SK-N-SH (cell line): ENCODE measurements at regions not wholly inside any gene's neighbourhood (a gene's known extent, or its start where the extent isn't known, plus 50 kb on each side); places are given as distances from the start of the nearest gene placed in this dataset.

Source experiments
- CTCF ChIA-PET: fragments of 300-600, 350-600 bp; formaldehyde crosslinking; extraction: SDS; loops from one replicate; lab custom pipeline; 2021; lab: Yijun Ruan, JAX
- POLR2A ChIA-PET: fragments of 350-600 bp; sonication (Branson Sonifier 250); formaldehyde crosslinking; extraction: SDS; loops from one replicate; lab custom pipeline; 2020; ENCODE audit warnings: antibody characterized with exemption, inconsistent platforms; lab: Yijun Ruan, JAX
- DNase-seq: peaks from one replicate; pipeline ENCODE4 v3.0.0; 2012
- H2AFZ ChIP-seq: fragments of 200-600 bp; sonication (generic); 2 replicates; pipeline ENCODE4 v1.8.1; 2016; ENCODE audit warnings: antibody characterized with exemption, mild to moderate bottlenecking, low read depth
- H3F3A ChIP-seq: fragments of 200-600 bp; sonication (generic); replicated peaks from 2 replicates; pipeline ENCODE3; 2016; ENCODE audit warnings: antibody characterized with exemption, mild to moderate bottlenecking; ENCODE audit not compliant: insufficient read depth
- H3K27ac ChIP-seq, 2 experiments: fragments of 200-500 bp in 1 of 2; fragments of 200-600 bp in 1 of 2; sonication (Bioruptor generic) in 1 of 2; sonication (generic), shearing (Covaris generic) in 1 of 2; 2 replicates each; pipeline versions ENCODE4 v1.5.1 to v1.6.1; 2014 to 2016; ENCODE audit warnings: low read depth in 2 of 2, inconsistent platforms in 1 of 2, low read length in 1 of 2, mild to moderate bottlenecking in 1 of 2, mixed read lengths in 1 of 2
- H3K27me3 ChIP-seq: fragments of 200-600 bp; sonication (generic), shearing (Covaris generic); 2 replicates; pipeline ENCODE4 v1.6.1; 2016; ENCODE audit warnings: mixed run types; ENCODE audit not compliant: insufficient read depth
- H3K36me3 ChIP-seq, 2 experiments: fragments of 200-500 bp in 1 of 2; fragments of 200-600 bp in 1 of 2; sonication (Bioruptor generic) in 1 of 2; sonication (generic) in 1 of 2; replicated peaks in 1 of 2; 2 replicates each; pipeline versions ENCODE3 to v1.5.1; 2014 to 2016; ENCODE audit warnings: low read length in 1 of 2, mild to moderate bottlenecking in 1 of 2; ENCODE audit not compliant: insufficient read depth in 2 of 2, control insufficient read depth in 1 of 2
- H3K4me1 ChIP-seq, 2 experiments: fragments of 200-500 bp in 1 of 2; fragments of 200-600 bp in 1 of 2; sonication (Bioruptor generic) in 1 of 2; sonication (generic), shearing (Covaris generic) in 1 of 2; 2 replicates each; pipeline versions ENCODE4 v1.5.1 to v1.6.1; 2014 to 2016; ENCODE audit warnings: low read depth in 1 of 2, low read length in 1 of 2, mixed run types in 1 of 2; ENCODE audit not compliant: insufficient read depth in 2 of 2, control insufficient read depth in 1 of 2
- H3K4me2 ChIP-seq: fragments of 200-600 bp; sonication (generic), shearing (Covaris generic); 2 replicates; pipeline ENCODE4 v1.6.1; 2017; ENCODE audit warnings: mixed run types
- H3K4me3 ChIP-seq, 2 experiments: fragments of 200-500 bp in 1 of 2; fragments of 200-600 bp in 1 of 2; sonication (Bioruptor generic) in 1 of 2; sonication (generic), shearing (Covaris generic) in 1 of 2; 2 replicates each; pipeline versions ENCODE4 v1.5.1 to v1.8.1; 2014 to 2016; ENCODE audit warnings: low read depth in 2 of 2, inconsistent platforms in 1 of 2, low read length in 1 of 2, mild to moderate bottlenecking in 1 of 2, mixed read lengths in 1 of 2, moderate library complexity in 1 of 2
- H3K79me2 ChIP-seq: fragments of 200-600 bp; sonication (generic); 2 replicates; pipeline ENCODE4 v1.8.1; 2017; ENCODE audit warnings: mild to moderate bottlenecking; ENCODE audit not compliant: insufficient read depth
- H3K9ac ChIP-seq: fragments of 200-600 bp; sonication (generic); 2 replicates; pipeline ENCODE4 v1.6.1; 2017; ENCODE audit warnings: mixed run types
- H3K9me2 ChIP-seq: fragments of 200-600 bp; sonication (generic); 2 replicates; pipeline ENCODE4 v1.6.1; 2017; ENCODE audit warnings: mixed run types
- H3K9me3 ChIP-seq: fragments of 200-600 bp; sonication (generic); 2 replicates; pipeline ENCODE4 v1.6.1; 2017; ENCODE audit warnings: mixed run types, mild to moderate bottlenecking, moderate library complexity
- H4K20me1 ChIP-seq: fragments of 200-600 bp; sonication (generic); 2 replicates; pipeline ENCODE4 v1.6.1; 2017; ENCODE audit warnings: mild to moderate bottlenecking, mixed run types; ENCODE audit not compliant: insufficient read depth
- CHD2 ChIP-seq: fragments of 150-350 bp; IDR thresholded peaks from 2 replicates; pipeline ENCODE4 v1.6.1; 2018; ENCODE audit warnings: low read length; ENCODE audit not compliant: partially characterized antibody
- EP300 ChIP-seq, 2 experiments: IDR thresholded peaks; 2 replicates each; pipeline versions ENCODE4 v1.4.0 to v1.6.1; 2012; ENCODE audit warnings: borderline replicate concordance in 1 of 2, low read depth in 1 of 2, low read length in 1 of 2
- GATA2 ChIP-seq: sonication (generic); formaldehyde crosslinking; IDR thresholded peaks from 2 replicates; pipeline ENCODE4 v1.5.0; 2020; ENCODE audit warnings: mild to moderate bottlenecking, missing genetic modification reagents
- MXI1 ChIP-seq: IDR thresholded peaks from 2 replicates; pipeline ENCODE4 v1.6.1; 2012; ENCODE audit warnings: mild to moderate bottlenecking, low read depth, low read length, improper control_type of control experiment
- POLR2AphosphoS5 ChIP-seq: IDR thresholded peaks from 2 replicates; pipeline ENCODE4 v1.6.1; 2012; ENCODE audit warnings: low read depth, low read length
- RAD21 ChIP-seq: IDR thresholded peaks from 2 replicates; pipeline ENCODE4 v1.6.1; 2012; ENCODE audit warnings: mild to moderate bottlenecking, low read length
- RCOR1 ChIP-seq: fragments of 150-350 bp; IDR thresholded peaks from 2 replicates; pipeline ENCODE4 v1.6.1; 2017; ENCODE audit warnings: antibody characterized with exemption, low read length
- RXRA ChIP-seq: IDR thresholded peaks from 2 replicates; pipeline ENCODE4 v1.4.0; 2012; ENCODE audit warnings: low read depth, mild to moderate bottlenecking, borderline replicate concordance
- whole genome bisulfite sequencing: methylation state at CpG from one replicate; pipeline ENCODE4 v1.1.6; 2017; ENCODE audit warnings: low lambda C conversion rate; 5-methylcytosine and 5-hydroxymethylcytosine counted together
- TF ChIP-seq, protein P1 (sequence below): IDR thresholded peaks from 2 replicates; pipeline ENCODE4 v1.4.0; 2012; ENCODE audit warnings: low read depth

DNA sequence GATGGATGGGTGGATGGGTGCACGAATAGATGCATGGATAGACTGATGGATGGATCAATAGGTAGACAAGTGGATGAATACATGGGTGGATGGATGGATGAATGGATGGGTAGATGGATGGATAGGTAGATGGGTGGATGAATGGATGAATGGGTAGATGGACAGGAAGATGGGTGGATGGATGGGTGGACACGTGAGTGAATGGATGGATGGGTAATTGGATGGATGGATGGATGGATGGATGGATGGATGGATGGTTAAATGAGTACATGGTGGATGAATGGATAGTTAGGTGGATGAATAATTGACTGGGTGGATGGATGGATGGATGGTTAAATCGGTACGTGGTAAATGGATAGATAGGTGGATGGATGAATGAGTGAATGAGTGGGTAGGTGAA is 89.7 kb upstream of the ZNF469 start:
- Histone ChIP-seq H3K9ac (no peak overlapping the region), H3K36me3 (no peaks in the 10 kb centered on the region), H3K4me1 (peaks cover 0 to 56% of the 10 kb centered on the region in 2 experiments; a peak in 1 of 4 replicates), H3K9me2 (no peaks in the 10 kb centered on the region), H4K20me1 (no peaks in the 10 kb centered on the region), H2AFZ (no peak overlapping the region), H3F3A (no peaks in the 10 kb centered on the region), H3K27me3 (no peaks in the 10 kb centered on the region), H3K27ac (no peak overlapping the region), H3K4me3 (no peak overlapping the region), H3K4me2 (no peak overlapping the region), H3K9me3 (no peaks in the 10 kb centered on the region), H3K79me2 (no peaks in the 10 kb centered on the region)
- DNase-seq, result no peak
- ChIA-PET CTCF (interaction anchor here (0.6 kb wide), 1 partner anchor 24 kb away, joined by 3 read pairs; no protein-coding TSS in a partner anchor), POLR2A (interaction anchor here (0.8 kb wide), 1 partner anchor 166 kb away, joined by 3 read pairs; no protein-coding TSS in a partner anchor)
- TF ChIP-seq POLR2AphosphoS5, result no peak
- TF ChIP-seq GATA2 (CRISPR knock-in tag), result no peak
- WGBS, result 86% methylated on average over 4 of the region's 4 CpGs

DNA sequence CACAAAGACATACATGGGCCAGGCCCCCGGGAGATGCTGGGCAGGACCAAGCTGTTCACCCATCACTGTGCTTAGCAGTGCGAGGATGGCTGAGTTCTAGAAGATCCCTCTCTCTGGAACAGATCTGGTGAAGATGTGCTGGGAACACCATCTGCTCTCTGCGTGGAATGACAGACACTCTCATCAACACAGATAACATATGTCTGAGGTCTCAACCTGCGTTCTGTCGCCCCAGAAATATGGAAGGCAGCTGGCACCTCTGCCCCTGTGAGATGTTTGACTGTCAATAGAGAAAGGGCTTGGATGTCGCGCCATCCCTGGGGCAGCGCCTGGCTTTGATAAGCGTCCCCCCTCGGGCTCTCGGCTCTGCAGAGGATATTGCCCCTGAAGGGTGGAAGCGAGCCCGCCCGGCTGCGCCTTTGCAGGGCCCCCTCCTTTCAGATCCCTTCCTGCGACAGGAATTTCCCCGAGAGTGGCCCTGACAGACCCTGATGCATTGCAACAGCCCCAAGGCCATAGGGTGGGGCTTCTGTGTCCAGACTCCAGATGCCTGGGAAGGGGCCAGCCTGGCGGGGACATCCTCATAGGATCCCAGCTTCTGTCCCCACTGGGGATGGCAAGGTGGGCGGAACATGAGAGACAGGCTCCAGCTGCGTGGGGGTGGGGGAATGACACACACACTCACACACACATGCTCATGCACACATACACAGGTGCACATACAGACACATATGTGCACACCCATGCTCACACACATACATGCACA is 86.9 kb upstream of the ZNF469 start:
- H3K36me3 ChIP-seq, result no peaks in the 10 kb centered on the region
- peaks cover 0 to 54% of the 10 kb centered on the region in 2 experiments; a peak in 1 of 4 replicates for H3K4me1 ChIP-seq
- 46% methylated on average over 14 of the region's 20 CpGs for WGBS
- peak; percentile 86 for DNase-seq
- H2AFZ ChIP-seq, result no peak overlapping the region
- no peak overlapping the region for H3K4me2 ChIP-seq
- no peaks in the 10 kb centered on the region for H3F3A ChIP-seq
- CTCF ChIA-PET, result interaction anchor here (0.7 to 1.4 kb wide), 3 partner anchors 9 to 148 kb away, joined by 3 to 9 read pairs (median 3); no protein-coding TSS in a partner anchor
- POLR2A ChIA-PET, result interaction anchor here (1.0 to 1.5 kb wide), 2 partner anchors 61 to 110 kb away, joined by 4 read pairs; no protein-coding TSS in a partner anchor
- no peaks in the 10 kb centered on the region for H3K27me3 ChIP-seq
- TF ChIP-seq EP300 (IDR thresholded peaks at IDR 0.05; ENCODE audit: borderline replicate concordance in 1 of 2, low read depth in 1 of 2, low read length in 1 of 2) (peak in 1 of 2 experiments; percentile 54; a peak in 2 of 4 replicates), RAD21 (peak; percentile 30; the same call in 1 of the 2 replicates), RCOR1 (peak; percentile 66; the same call in 1 of the 2 replicates), CHD2 (peak; percentile 79), RXRA (no peak), MXI1 (peak; percentile 35; the same call in 1 of the 2 replicates), GATA2 (CRISPR knock-in tag) (peak; percentile 75)
- TF ChIP-seq, protein P1, sequence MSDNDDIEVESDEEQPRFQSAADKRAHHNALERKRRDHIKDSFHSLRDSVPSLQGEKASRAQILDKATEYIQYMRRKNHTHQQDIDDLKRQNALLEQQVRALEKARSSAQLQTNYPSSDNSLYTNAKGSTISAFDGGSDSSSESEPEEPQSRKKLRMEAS, result no peak
- H3K9me2 ChIP-seq, result no peaks in the 10 kb centered on the region
- no peaks in the 10 kb centered on the region for H3K79me2 ChIP-seq
- H3K9ac ChIP-seq, result no peak overlapping the region
- H3K4me3 ChIP-seq, result no peak overlapping the region
- H3K9me3 ChIP-seq, result no peaks in the 10 kb centered on the region
- peak overlapping the region in 1 of 2 experiments; percentile 96; a peak in 2 of 4 replicates for H3K27ac ChIP-seq
- H4K20me1 ChIP-seq, result no peaks in the 10 kb centered on the region
